Suprapubic skin (tissue), 4 donors: ENCODE measurements at regions not wholly inside any gene's neighbourhood (a gene's known extent, or its start where the extent isn't known, plus 50 kb on each side); places are given as distances from the start of the nearest gene placed in this dataset.

Source experiments
- POLR2A ChIP-seq, 2 donors: fragments of 450-650 bp; IDR thresholded peaks; one replicate each; pipeline ENCODE4 v1.6.1; 2017; ENCODE audit warnings: antibody characterized with exemption in 2 of 2, mild to moderate bottlenecking in 2 of 2, moderate library complexity in 2 of 2
- POLR2AphosphoS5 ChIP-seq, 3 donors: sonication (generic); formaldehyde crosslinking; IDR thresholded peaks; one replicate each; pipeline ENCODE4 v1.6.1; 2017; ENCODE audit warnings: antibody characterized with exemption in 3 of 3
- TF ChIP-seq, protein P1 (sequence below), 2 donors: fragments of 200-600 bp in 1 of 2; fragments of 450-650 bp in 1 of 2; sonication (generic) in 1 of 2; IDR thresholded peaks; one replicate each; pipeline ENCODE4 v1.5.1; 2016 to 2019; ENCODE audit warnings: antibody characterized with exemption in 2 of 2, mild to moderate bottlenecking in 1 of 2, moderate library complexity in 1 of 2

DNA sequence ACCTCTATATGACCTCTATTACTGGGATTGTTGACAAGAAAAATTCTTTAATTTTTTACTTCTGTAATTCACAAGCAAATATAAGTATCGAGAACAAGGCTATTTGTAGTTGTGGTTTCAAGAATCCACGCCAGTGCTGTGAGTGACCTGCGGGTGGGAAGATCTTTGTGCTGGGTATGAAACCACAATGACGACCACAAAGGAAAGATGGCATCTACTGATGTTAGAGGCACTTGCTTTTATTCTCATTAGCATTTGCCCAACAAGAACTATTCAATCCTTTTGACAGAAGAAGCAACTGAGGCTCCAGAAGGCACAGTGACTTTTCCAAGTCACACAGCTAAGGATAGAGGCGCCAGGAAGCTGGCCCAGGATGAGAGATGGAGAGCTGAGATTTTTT, 1054.9 kb downstream of the TBC1D22A start:
- TF ChIP-seq, protein P1, sequence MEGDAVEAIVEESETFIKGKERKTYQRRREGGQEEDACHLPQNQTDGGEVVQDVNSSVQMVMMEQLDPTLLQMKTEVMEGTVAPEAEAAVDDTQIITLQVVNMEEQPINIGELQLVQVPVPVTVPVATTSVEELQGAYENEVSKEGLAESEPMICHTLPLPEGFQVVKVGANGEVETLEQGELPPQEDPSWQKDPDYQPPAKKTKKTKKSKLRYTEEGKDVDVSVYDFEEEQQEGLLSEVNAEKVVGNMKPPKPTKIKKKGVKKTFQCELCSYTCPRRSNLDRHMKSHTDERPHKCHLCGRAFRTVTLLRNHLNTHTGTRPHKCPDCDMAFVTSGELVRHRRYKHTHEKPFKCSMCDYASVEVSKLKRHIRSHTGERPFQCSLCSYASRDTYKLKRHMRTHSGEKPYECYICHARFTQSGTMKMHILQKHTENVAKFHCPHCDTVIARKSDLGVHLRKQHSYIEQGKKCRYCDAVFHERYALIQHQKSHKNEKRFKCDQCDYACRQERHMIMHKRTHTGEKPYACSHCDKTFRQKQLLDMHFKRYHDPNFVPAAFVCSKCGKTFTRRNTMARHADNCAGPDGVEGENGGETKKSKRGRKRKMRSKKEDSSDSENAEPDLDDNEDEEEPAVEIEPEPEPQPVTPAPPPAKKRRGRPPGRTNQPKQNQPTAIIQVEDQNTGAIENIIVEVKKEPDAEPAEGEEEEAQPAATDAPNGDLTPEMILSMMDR (IDR thresholded peaks at IDR 0.05): no peak
- TF ChIP-seq POLR2AphosphoS5 (IDR thresholded peaks at IDR 0.05) (no peak), POLR2A (IDR thresholded peaks at IDR 0.05) (no peak)
